Liver (tissue), 3 donors: ENCODE measurements at regions not wholly inside any gene's neighbourhood (a gene's known extent, or its start where the extent isn't known, plus 50 kb on each side); places are given as distances from the start of the nearest gene placed in this dataset.

ENCODE experiments used
- ATF3 ChIP-seq: IDR thresholded peaks from 2 replicates; pipeline ENCODE4 v1.6.1; 2016; ENCODE audit warnings: antibody characterized with exemption
- CTCF ChIP-seq: fragments of 150-350 bp; IDR thresholded peaks from 2 replicates; pipeline ENCODE4 v1.5.1; 2017; ENCODE audit warnings: improper control_type of control experiment, low read depth, low read length; ENCODE audit not compliant: missing input control
- EGR1 ChIP-seq, 2 donors: IDR thresholded peaks; 2 replicates each; pipeline ENCODE4 v1.6.1; 2016 to 2018; ENCODE audit warnings: antibody characterized with exemption in 2 of 2, low read depth in 2 of 2
- GABPA ChIP-seq, 2 donors: IDR thresholded peaks in 1 of 2; conservative IDR thresholded peaks in 1 of 2; 2 replicates each; pipeline ENCODE4 v1.6.1; 2016; ENCODE audit warnings: antibody characterized with exemption in 2 of 2, mild to moderate bottlenecking in 1 of 2, moderate library complexity in 1 of 2
- JUND ChIP-seq, 2 donors: IDR thresholded peaks; 2 replicates each; pipeline ENCODE4 v1.6.1; 2016; ENCODE audit warnings: antibody characterized with exemption in 2 of 2
- MAX ChIP-seq: IDR thresholded peaks from 2 replicates; pipeline ENCODE4 v1.6.1; 2016; ENCODE audit warnings: antibody characterized with exemption
- RAD21 ChIP-seq, 2 donors: IDR thresholded peaks; 2 replicates each; pipeline ENCODE4 v1.6.1; 2016; ENCODE audit warnings: antibody characterized with exemption in 2 of 2, mild to moderate bottlenecking in 2 of 2
- RXRA ChIP-seq, 2 donors: IDR thresholded peaks; 2 replicates each; pipeline ENCODE4 v1.6.1; 2017 to 2018; ENCODE audit warnings: antibody characterized with exemption in 2 of 2, mild to moderate bottlenecking in 1 of 2
- TAF1 ChIP-seq: conservative IDR thresholded peaks from 2 replicates; pipeline ENCODE4 v1.6.1; 2016; ENCODE audit warnings: antibody characterized with exemption, mild to moderate bottlenecking
- YY1 ChIP-seq: IDR thresholded peaks from 2 replicates; pipeline ENCODE4 v1.6.1; 2016; ENCODE audit warnings: antibody characterized with exemption, mild to moderate bottlenecking
- ZBTB33 ChIP-seq: IDR thresholded peaks from 2 replicates; pipeline ENCODE4 v1.6.1; 2016; ENCODE audit warnings: antibody characterized with exemption
- donor health status: healthy.
- donor health status: healthy.

- TF ChIP-seq JUND (IDR thresholded peaks at IDR 0.05) (no peak), RAD21 (IDR thresholded peaks at IDR 0.05) (no peak), MAX (no peak), CTCF (no peak), YY1 (no peak), ATF3 (no peak), GABPA (IDR thresholded peaks at IDR 0.05 in 1 of 2, conservative IDR thresholded peaks at IDR 0.05 in 1 of 2) (no peak), TAF1 (no peak), EGR1 (IDR thresholded peaks at IDR 0.05; ENCODE audit: low read depth in 2 of 2) (no peak), RXRA (IDR thresholded peaks at IDR 0.05) (no peak), ZBTB33 (no peak)
Observed at GRCh38 chr16:26394409-26394808, 672.3 kb upstream of the C16orf82 start.
